Mesothelial cell of epicardium (in vitro differentiated cells): ENCODE measurements at regions not wholly inside any gene's neighbourhood (a gene's known extent, or its start where the extent isn't known, plus 50 kb on each side); places are given as distances from the start of the nearest gene placed in this dataset.
"Not testable (repeated sequence)": the region's sequence is repeated elsewhere in the genome, so short reads cannot be mapped to it uniquely, and the experiment has no call there.

ENCODE experiments used
- DNase-seq, 2 experiments: peaks; one replicate each; pipeline ENCODE4 v3.0.0; 2021; ENCODE audit warnings: low spot score in 2 of 2; ENCODE audit not compliant: unreplicated experiment in 2 of 2
- H3K27ac Mint-ChIP-seq: 2 replicates; pipeline ENCODE4 v1.8.0; 2021; ENCODE audit warnings: mixed read lengths
- H3K27me3 Mint-ChIP-seq: 2 replicates; pipeline ENCODE4 v1.8.0; 2021; ENCODE audit warnings: low read depth, mixed read lengths
- H3K36me3 Mint-ChIP-seq: 2 replicates; pipeline ENCODE4 v1.8.0; 2021; ENCODE audit warnings: mixed read lengths
- H3K4me1 Mint-ChIP-seq: 2 replicates; pipeline ENCODE4 v1.8.0; 2021; ENCODE audit warnings: mixed read lengths
- H3K4me3 Mint-ChIP-seq: 2 replicates; pipeline ENCODE4 v1.8.0; 2021; ENCODE audit warnings: mild to moderate bottlenecking, moderate library complexity, mixed read lengths
- H3K9me3 Mint-ChIP-seq: 2 replicates; pipeline ENCODE4 v1.8.0; 2021; ENCODE audit warnings: mixed read lengths
- CTCF ChIP-seq: fragments of 200-600 bp; sonication (generic); IDR thresholded peaks from one replicate; pipeline ENCODE4 v1.5.0; 2021; ENCODE audit warnings: antibody characterized with exemption; ENCODE audit not compliant: unreplicated experiment

DNA sequence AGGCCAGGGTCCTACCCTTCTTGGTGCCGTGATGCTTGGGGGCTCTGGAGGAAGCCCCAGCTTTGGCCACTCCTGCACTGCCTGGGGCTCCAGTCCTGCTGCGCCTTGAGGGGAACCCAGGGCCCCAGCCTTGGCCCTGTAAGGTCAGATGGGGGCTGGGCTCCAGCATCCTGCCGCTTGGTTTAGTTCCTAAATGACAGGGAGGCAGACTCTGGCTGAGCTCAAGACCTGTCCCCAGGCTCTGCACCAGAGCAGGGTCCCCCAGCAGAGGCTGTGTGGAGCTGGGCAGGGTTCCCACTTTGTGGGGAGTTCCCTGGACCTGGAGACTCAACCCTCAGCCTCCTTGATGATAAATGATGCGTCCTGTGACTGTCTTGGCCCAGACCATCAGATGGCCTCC, 395.4 kb downstream of the TMEM121 start:
- not testable (repeated sequence) for H3K27ac Mint-ChIP-seq, DNase-seq, H3K27me3 Mint-ChIP-seq, H3K36me3 Mint-ChIP-seq, H3K4me1 Mint-ChIP-seq, H3K4me3 Mint-ChIP-seq
- H3K9me3 Mint-ChIP-seq, result peaks cover 32% of the 10 kb centered on the region

DNA sequence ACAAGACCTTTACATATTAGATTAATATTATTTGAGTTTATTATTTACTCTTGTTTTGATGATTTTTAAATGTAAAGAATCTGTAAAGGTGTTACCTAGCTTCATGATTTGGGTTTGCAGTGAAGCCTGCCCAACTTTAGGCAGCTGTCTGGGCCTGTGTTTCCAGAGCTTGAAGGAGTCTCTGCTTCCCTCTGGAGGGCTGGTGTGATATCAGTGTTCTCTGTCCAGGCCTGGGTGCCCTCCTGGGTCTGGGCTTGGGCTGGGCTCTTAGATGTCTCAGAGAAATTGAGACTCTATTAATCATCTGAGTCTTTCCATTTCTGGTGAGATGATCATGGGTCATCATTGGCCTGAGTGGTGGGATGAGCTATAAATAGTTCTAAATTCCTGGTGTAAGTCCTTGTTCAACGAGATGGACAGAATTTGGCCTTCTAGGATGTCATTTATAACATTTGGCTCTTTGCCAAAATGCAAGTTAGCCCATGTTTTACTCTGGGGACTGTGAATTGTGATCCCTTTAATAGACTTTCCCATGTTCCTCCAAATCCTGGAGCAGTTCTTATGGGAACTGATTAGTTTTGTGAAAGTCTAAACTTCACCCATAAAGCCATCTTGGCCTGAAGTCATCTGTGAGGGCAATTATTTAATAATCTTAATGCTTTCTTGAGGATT, 397.3 kb downstream of the TMEM121 start:
- H3K9me3 Mint-ChIP-seq, result peaks cover 37% of the 10 kb centered on the region
- DNase-seq, H3K27me3 Mint-ChIP-seq, H3K27ac Mint-ChIP-seq, H3K4me1 Mint-ChIP-seq, H3K4me3 Mint-ChIP-seq, H3K36me3 Mint-ChIP-seq: not testable (repeated sequence)

DNA sequence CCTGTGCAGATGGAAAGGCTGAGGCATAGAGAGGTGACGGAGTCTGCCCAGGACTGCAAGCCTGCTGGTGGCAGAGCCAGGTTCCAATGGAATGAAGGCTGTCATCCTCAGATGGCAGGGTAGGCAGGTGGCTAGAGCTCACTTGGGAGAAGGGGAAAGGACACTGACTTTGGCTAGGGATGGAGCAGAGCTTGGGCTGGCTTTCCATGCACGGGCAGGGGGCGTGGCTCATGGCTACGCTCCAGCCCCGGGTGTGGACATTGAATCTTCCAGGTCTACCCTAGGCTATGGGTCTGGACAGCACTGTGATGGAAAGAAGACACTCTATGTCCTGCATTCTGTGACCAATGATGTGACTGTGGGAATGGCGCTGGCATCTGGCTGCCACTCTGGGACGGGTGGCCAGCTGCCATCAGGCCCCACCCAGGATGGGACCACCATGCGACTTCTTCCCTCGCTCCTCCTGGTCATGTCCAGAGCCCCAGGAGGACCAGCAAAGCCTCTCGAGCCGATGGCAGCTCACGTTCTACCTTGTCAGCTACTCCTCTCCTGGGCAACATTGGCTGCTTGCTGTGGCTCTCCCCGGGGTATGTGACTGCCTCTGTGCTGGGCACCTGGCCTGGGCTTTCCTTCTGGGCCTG, 398.7 kb downstream of the TMEM121 start:
- H3K27ac Mint-ChIP-seq, result no peak overlapping the region
- no peaks in the 10 kb centered on the region for H3K4me1 Mint-ChIP-seq
- no peak overlapping the region for H3K4me3 Mint-ChIP-seq
- TF ChIP-seq CTCF, result no peak
- DNase-seq, result no peak
- peaks cover 4% of the 10 kb centered on the region for H3K36me3 Mint-ChIP-seq
- H3K27me3 Mint-ChIP-seq, result no peaks in the 10 kb centered on the region
- H3K9me3 Mint-ChIP-seq, result peaks cover 37% of the 10 kb centered on the region

DNA sequence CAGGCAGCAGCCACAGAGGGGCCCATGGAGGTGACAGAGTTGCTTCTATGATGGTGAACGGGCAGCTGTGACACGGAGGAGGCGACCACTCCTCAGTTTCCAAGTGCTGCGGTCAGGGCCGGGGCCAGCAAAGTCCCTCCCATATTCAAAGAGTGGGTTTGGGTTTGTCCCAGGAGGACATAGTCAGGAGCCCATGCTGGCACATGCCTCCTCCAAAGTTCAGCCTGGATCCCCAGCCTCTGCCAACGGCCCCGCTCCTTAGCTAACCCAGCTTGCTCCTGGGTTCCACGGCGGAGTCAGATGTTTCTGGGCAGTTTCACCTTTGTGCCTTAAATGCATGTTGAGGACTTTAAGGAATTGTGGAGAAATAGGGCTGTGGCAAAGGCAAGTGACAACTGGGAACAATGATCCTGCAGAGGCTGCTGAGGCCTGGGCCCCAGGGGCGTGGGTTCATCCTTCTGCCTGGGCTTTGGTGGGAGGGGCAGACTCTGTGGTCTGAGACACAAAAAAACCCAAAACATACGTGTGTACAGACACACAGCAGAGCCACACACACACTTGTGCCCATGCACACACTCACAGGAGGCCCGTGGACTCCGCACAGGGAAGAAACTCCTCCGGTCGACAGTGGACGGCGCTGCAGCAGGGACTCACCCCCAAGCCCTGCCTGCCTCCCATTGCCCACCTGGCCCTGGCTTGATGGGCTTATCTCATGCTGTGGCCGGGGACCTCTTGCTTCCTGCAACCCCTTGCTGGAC, 399.4 kb downstream of the TMEM121 start:
- H3K36me3 Mint-ChIP-seq, result peaks cover 4% of the 10 kb centered on the region
- H3K4me1 Mint-ChIP-seq, result no peaks in the 10 kb centered on the region
- DNase-seq, result peak in 1 of 2 experiments; percentile 6
- peaks cover 39% of the 10 kb centered on the region for H3K9me3 Mint-ChIP-seq
- no peak for TF ChIP-seq CTCF
- no peak overlapping the region for H3K27ac Mint-ChIP-seq
- no peaks in the 10 kb centered on the region for H3K27me3 Mint-ChIP-seq
- H3K4me3 Mint-ChIP-seq, result no peak overlapping the region

GRCh38 chr14:105926373-105927095, 400.2 kb downstream of the TMEM121 start:
- peaks cover 4% of the 10 kb centered on the region for H3K36me3 Mint-ChIP-seq
- H3K27me3 Mint-ChIP-seq, result no peaks in the 10 kb centered on the region
- H3K4me1 Mint-ChIP-seq, result no peaks in the 10 kb centered on the region
- TF ChIP-seq CTCF, result no peak
- no peak overlapping the region for H3K27ac Mint-ChIP-seq
- DNase-seq, result peak in 1 of 2 experiments; percentile 9
- H3K4me3 Mint-ChIP-seq, result no peak overlapping the region
- peaks cover 40% of the 10 kb centered on the region for H3K9me3 Mint-ChIP-seq

- no peak overlapping the region for H3K4me3 Mint-ChIP-seq
- no peaks in the 10 kb centered on the region for H3K4me1 Mint-ChIP-seq
- H3K9me3 Mint-ChIP-seq, result peaks cover 42% of the 10 kb centered on the region
- H3K27me3 Mint-ChIP-seq, result no peaks in the 10 kb centered on the region
- H3K36me3 Mint-ChIP-seq, result peaks cover 3% of the 10 kb centered on the region
- H3K27ac Mint-ChIP-seq, result no peak overlapping the region
- no peak for DNase-seq
- TF ChIP-seq CTCF, result no peak
Observed at GRCh38 chr14:105927096-105928060, 401.0 kb downstream of the TMEM121 start.

GRCh38 chr14:105928171-105929111, 402.1 kb downstream of the TMEM121 start:
- not testable (repeated sequence) for H3K27me3 Mint-ChIP-seq, H3K4me1 Mint-ChIP-seq, H3K4me3 Mint-ChIP-seq, DNase-seq, H3K27ac Mint-ChIP-seq, H3K36me3 Mint-ChIP-seq
- peaks cover 40% of the 10 kb centered on the region for H3K9me3 Mint-ChIP-seq
